ENCODE measurements at regions not wholly inside any gene's neighbourhood (a gene's known extent, or its start where the extent isn't known, plus 50 kb on each side); places are given as distances from the start of the nearest gene placed in this dataset.
A peak's percentile ranks its signal among the peaks of the same experiment; 100 is the strongest.

GRCh38 chr2:60313470-60314172, 239.8 kb downstream of the BCL11A start:
- SMC1A ChIA-PET (ENCODE audit: uncharacterized antibody, unreplicated experiment), result interaction anchor here (0.7 to 1.2 kb wide), 4 partner anchors 66 to 144 kb away, joined by 3 to 4 read pairs (median 3); no protein-coding TSS in a partner anchor
- Histone ChIP-seq H3K4me3 (no peak overlapping the region), H3K4me2 (ENCODE audit: control insufficient read depth, insufficient read depth) (peak overlapping the region; percentile 29; the same call in 1 of the 2 replicates), H4K20me1 (ENCODE audit: control insufficient read depth, insufficient read depth) (no peaks in the 10 kb centered on the region), H2AFZ (ENCODE audit: control insufficient read depth, low read depth, low read length) (no peak overlapping the region), H3K27ac (ENCODE audit: control insufficient read depth, insufficient read depth) (no peak overlapping the region), H3K9me3 (replicated peaks; ENCODE audit: control insufficient read depth, insufficient read depth, low read length) (no peaks in the 10 kb centered on the region), H3K36me3 (ENCODE audit: control insufficient read depth in 2 of 2, insufficient read depth in 2 of 2, low read length in 1 of 2) (no peaks in the 10 kb centered on the region), H3K27me3 (replicated peaks in 1 of 2; ENCODE audit: control insufficient read depth in 2 of 2, insufficient read depth in 2 of 2, low read length in 1 of 2) (no peaks in the 10 kb centered on the region), H3K4me1 (ENCODE audit: control insufficient read depth, insufficient read depth, low read length) (peaks cover 76% of the 10 kb centered on the region), H3K9ac (ENCODE audit: control insufficient read depth, insufficient read depth, low read length) (no peak overlapping the region), H3K79me2 (ENCODE audit: control insufficient read depth, insufficient read depth, low read length) (no peaks in the 10 kb centered on the region)
- peak in 1 of 3 experiments; percentile 27; a peak in 1 of 6 replicates for TF ChIP-seq CTCF (IDR thresholded peaks at IDR 0.05 in 2 of 3, conservative IDR thresholded peaks at IDR 0.05 in 1 of 3; ENCODE audit: control insufficient read depth in 2 of 3, extremely low read depth in 1 of 3, insufficient read depth in 1 of 3, low read depth in 3 of 3, low read length in 3 of 3)
- TF ChIP-seq MEF2A (IDR thresholded peaks at IDR 0.05; ENCODE audit: insufficient read depth, low read depth, low read length), result no peak
- TF ChIP-seq SPI1 (IDR thresholded peaks at IDR 0.05; ENCODE audit: borderline replicate concordance, insufficient read depth, low read depth, low read length), result peak; percentile 55; the same call in 1 of the 2 replicates
- TF ChIP-seq SIN3A (IDR thresholded peaks at IDR 0.05; ENCODE audit: low read depth, low read length), result no peak
- TF ChIP-seq TCF7 (IDR thresholded peaks at IDR 0.05; ENCODE audit: borderline replicate concordance), result no peak
- TF ChIP-seq ETV6 (conservative IDR thresholded peaks at IDR 0.05 in 1 of 2, IDR thresholded peaks at IDR 0.05 in 1 of 2; ENCODE audit: borderline replicate concordance in 1 of 2, low read depth in 1 of 2), result no peak
- 0 out of 2 replicates have a peak, but pooled peaks have one; percentile 39 for TF ChIP-seq TCF12 (IDR thresholded peaks at IDR 0.05; ENCODE audit: low read depth, low read length)
- TF ChIP-seq NRF1 (conservative IDR thresholded peaks at IDR 0.05; ENCODE audit: low read depth, low read length), result no peak
- TF ChIP-seq CHD1 (IDR thresholded peaks at IDR 0.05; ENCODE audit: low read depth, low read length), result no peak
- no peak for TF ChIP-seq NR2F1 (conservative IDR thresholded peaks at IDR 0.05)
- TF ChIP-seq HDAC2 (IDR thresholded peaks at IDR 0.05), result no peak
- TF ChIP-seq IKZF1 (conservative IDR thresholded peaks at IDR 0.05), result no peak
- peak; percentile 63 for ATAC-seq
- 42% methylated on average over 3 of the region's 3 CpGs for WGBS (ENCODE audit: insufficient coverage, insufficient replicate concordance, low lambda C conversion rate, missing lambda C conversion rate)
- DNase-seq (ENCODE audit: low read depth, low spot score), result no peak
- CTCF ChIA-PET, result interaction anchor here (1.6 kb wide), 1 partner anchor 40 kb away, joined by 6 read pairs; no protein-coding TSS in a partner anchor
- no TSS peak for BruUV-seq (replicated peaks)
- intact Hi-C loops (cut with micrococcal nuclease; ENCODE audit: unreplicated experiment) (loop anchor here (5.0 kb wide), 2 partner anchors 124 to 239 kb away; partner anchors contain the start of gene BCL11A), in situ Hi-C loops (cut with MboI) (no loop called here)
- no peak for FAIRE-seq
- POLR2A ChIA-PET, result no interaction called here
- RAD21 ChIA-PET (ENCODE audit: unreplicated experiment), result no interaction called here

Data from GM12878 (cell line).